HG03521 (cell line): ENCODE measurements at regions not wholly inside any gene's neighbourhood (a gene's known extent, or its start where the extent isn't known, plus 50 kb on each side); places are given as distances from the start of the nearest gene placed in this dataset.

Experiments
- ATAC-seq: cut with Tn5 transposase; IDR thresholded peaks from one replicate; pipeline ENCODE4 v1.9.1; 2021; ENCODE audit warnings: mild to moderate bottlenecking, moderate library complexity; ENCODE audit not compliant: unreplicated experiment

- ATAC-seq: no peak
Observed at GRCh38 chr6:166877906-166878305, 78.4 kb downstream of the RNASET2 start.

- ATAC-seq: no peak
Observed at GRCh38 chr6:166877349-166877748, 79.0 kb downstream of the RNASET2 start.

GRCh38 chr6:166872531-166873009 is 83.8 kb downstream of the RNASET2 start:
- no peak for ATAC-seq

- ATAC-seq: no peak
Observed at GRCh38 chr6:166870602-166871208, 85.6 kb downstream of the RNASET2 start.

GRCh38 chr6:166866839-166867637 is 89.3 kb downstream of the RNASET2 start:
- no peak for ATAC-seq

- ATAC-seq: no peak
Observed at GRCh38 chr6:166864333-166864732, 92.0 kb downstream of the RNASET2 start.

GRCh38 chr6:166862978-166863530 is 93.3 kb downstream of the RNASET2 start:
- ATAC-seq: no peak

- no peak for ATAC-seq
Observed at GRCh38 chr6:166862287-166862977, 93.9 kb downstream of the RNASET2 start.

- no peak for ATAC-seq
Observed at GRCh38 chr6:166861961-166862286, 94.4 kb downstream of the RNASET2 start.

- ATAC-seq: no peak
Observed at GRCh38 chr6:166861304-166861703, 95.0 kb downstream of the RNASET2 start.

- no peak for ATAC-seq
Observed at GRCh38 chr6:166860392-166860791, 96.0 kb downstream of the RNASET2 start.

- ATAC-seq: no peak
Observed at GRCh38 chr6:166855416-166855815, 100.9 kb downstream of the RNASET2 start.

GRCh38 chr6:166853371-166854325 is 102.7 kb downstream of the RNASET2 start:
- ATAC-seq: no peak

GRCh38 chr6:166852451-166852975 is 103.8 kb downstream of the RNASET2 start:
- no peak for ATAC-seq

GRCh38 chr6:166851911-166852310 is 104.4 kb downstream of the RNASET2 start:
- no peak for ATAC-seq

GRCh38 chr6:166851426-166851825 is 104.9 kb downstream of the RNASET2 start:
- no peak for ATAC-seq

- no peak for ATAC-seq
Observed at GRCh38 chr6:166850677-166851076, 105.7 kb downstream of the RNASET2 start.

- no peak for ATAC-seq
Observed at GRCh38 chr6:166849749-166850183, 106.6 kb downstream of the RNASET2 start.

- no peak for ATAC-seq
Observed at GRCh38 chr6:166848979-166849748, 107.2 kb downstream of the RNASET2 start.
